Epithelial cell of prostate (primary cell): ENCODE measurements at regions not wholly inside any gene's neighbourhood (a gene's known extent, or its start where the extent isn't known, plus 50 kb on each side); places are given as distances from the start of the nearest gene placed in this dataset.
"Not testable (repeated sequence)": the region's sequence is repeated elsewhere in the genome, so short reads cannot be mapped to it uniquely, and the experiment has no call there.

Experiments used
- DNase-seq: peaks from one replicate; pipeline ENCODE4 v3.0.0-alpha.2; 2011; ENCODE audit warnings: low read depth, low spot score
- H3K27ac ChIP-seq: fragments of 450-650 bp; 2 replicates; pipeline ENCODE4 v1.5.1; 2017; ENCODE audit warnings: mild to moderate bottlenecking

DNA sequence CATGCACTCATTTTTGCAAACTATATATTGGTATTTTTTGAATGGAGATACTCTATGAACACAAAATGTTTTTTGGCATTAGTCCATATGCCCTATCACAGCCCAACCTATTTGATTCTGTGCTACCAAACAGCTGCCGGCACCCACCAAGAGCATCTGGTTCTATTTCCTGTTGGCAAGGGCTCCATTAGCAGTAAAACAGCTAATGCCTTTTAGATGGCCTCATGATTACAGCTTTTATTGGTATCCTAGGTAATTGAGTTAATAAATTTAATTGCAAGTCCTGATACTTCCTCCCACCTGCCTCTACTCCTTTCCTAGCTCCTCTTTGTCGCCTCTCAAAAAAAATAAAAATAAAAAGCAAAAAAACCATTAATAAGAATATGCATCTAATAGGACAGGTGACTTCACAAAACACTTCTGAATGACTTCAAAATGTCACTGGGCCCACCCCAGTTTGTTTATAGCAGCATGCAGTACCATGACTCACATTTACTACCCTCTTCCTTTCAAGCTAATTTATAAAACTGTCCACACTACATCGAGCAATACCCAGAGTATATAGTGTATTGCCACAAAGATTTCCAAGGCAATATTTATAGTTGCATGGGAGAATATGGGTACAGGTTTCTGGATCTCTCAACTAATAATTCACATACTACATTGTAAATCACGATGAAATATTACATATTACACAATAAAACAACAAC is 620.4 kb downstream of the SLCO4C1 start:
- DNase-seq: no peak

DNA sequence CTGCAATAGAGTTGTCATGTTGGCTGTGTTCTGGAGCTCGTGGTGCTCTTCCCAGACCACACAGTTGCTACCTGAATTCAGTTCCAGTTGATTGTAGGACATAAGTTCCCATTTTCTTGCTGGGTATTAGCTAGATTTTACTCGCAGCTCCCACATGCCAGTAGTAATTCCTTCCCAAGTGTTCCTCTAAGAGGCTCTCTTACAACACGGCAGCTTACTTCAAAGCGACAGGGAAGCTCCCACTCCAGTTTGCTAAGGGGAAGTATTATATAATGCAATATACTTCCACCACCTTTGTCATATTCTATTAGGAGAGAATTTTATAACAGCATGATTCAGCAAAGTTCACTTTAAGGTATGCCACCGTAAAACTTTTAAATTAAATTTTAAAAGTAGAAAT is 623.0 kb downstream of the SLCO4C1 start:
- no peak for DNase-seq
- no peak overlapping the region for H3K27ac ChIP-seq

More for the DNA sequence above, 620.4 kb downstream of the SLCO4C1 start:
- no peak overlapping the region for H3K27ac ChIP-seq

GRCh38 chr5:101664071-101664791 is 631.9 kb downstream of the SLCO4C1 start:
- H3K27ac ChIP-seq: no peak overlapping the region
- DNase-seq: no peak

- no peak overlapping the region for H3K27ac ChIP-seq
- DNase-seq: no peak
Measured at GRCh38 chr5:101663543-101663942, 632.5 kb downstream of the SLCO4C1 start.

- H3K27ac ChIP-seq: no peak overlapping the region
- no peak for DNase-seq
Measured at GRCh38 chr5:101662263-101662662, 633.8 kb downstream of the SLCO4C1 start.

DNA sequence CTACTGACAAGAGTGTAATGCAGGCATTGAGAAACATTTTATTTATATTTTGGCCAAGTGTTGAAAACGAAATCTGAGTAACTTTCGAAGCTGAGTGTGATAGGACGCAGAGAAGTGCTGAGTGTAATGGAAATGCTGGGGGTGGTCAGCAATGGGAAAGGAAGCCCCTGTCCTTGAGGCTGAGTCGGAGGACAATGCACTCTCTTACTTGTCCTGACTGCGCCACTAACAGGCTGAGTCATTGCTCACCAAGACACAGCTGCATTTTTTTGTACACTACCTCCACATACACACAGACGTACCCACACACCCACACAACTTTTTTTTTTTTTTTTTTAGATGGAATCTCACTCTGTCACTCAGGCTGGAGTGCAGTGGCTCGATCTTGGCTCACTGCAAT is 637.7 kb downstream of the SLCO4C1 start:
- no peak overlapping the region for H3K27ac ChIP-seq
- DNase-seq: no peak

DNA sequence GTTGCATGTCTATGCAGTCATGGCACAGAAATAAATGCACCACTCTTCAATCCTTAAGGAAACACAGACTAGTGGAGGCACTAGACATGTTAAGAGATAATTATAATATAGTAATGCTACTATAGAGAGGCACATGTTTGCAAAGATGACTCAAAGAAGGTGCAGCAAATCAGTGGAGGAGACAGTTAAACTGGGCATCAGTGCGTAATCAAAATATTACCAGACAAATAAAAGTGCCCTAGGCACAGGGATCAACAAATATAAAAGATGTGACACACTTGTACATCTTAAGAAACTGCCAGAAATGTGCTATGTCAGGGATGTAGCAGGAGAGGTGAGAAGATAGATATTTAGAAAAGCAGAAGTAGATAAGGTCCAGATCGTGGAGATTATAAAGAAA is 642.1 kb downstream of the SLCO4C1 start:
- no peak for DNase-seq
- H3K27ac ChIP-seq: no peak overlapping the region

GRCh38 chr5:101647861-101648260 is 648.2 kb downstream of the SLCO4C1 start:
- H3K27ac ChIP-seq: no peak overlapping the region

GRCh38 chr5:101643794-101644193 is 652.3 kb downstream of the SLCO4C1 start:
- DNase-seq: no peak
- no peak overlapping the region for H3K27ac ChIP-seq

More at GRCh38 chr5:101647861-101648260, 648.2 kb downstream of the SLCO4C1 start:
- DNase-seq: no peak

DNA sequence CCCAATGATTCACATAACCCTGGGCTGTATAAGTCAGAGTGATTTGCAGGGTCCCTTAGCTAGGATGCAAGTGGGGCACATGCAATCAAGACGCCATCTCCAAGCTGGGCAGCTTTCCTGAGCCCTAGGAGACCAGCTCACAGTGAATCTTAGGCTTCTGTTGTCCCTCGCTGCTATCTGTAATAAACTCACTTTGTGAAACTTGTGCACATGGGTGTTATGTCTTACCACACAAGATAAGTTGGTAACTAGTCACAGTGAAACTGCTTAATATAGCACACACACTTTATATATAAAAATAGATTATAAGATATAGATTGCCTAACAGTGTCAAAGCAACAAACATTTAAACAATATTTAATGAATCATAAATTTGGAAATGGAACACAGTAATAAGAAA is 658.5 kb downstream of the SLCO4C1 start:
- no peak for DNase-seq
- no peak overlapping the region for H3K27ac ChIP-seq

DNA sequence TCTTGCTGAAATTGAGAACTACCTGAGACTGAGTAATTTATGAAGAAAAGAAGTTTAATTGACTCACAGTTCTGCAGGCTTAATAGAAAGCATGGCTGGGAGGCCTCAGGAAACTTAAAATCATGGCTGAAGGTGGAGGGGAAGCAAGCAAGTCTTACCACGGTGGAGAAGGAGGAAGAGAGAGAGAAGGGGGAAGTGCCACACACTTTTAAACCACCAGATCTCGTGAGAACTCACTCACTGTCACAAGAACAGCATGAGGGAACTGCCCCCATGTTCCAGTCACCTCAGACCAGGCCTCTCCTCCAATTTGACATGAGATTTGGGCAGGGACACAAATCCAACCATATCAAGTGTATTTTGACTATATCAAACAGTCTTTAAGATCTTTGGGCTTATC is 668.3 kb downstream of the SLCO4C1 start:
- not testable (repeated sequence) for DNase-seq, H3K27ac ChIP-seq

DNA sequence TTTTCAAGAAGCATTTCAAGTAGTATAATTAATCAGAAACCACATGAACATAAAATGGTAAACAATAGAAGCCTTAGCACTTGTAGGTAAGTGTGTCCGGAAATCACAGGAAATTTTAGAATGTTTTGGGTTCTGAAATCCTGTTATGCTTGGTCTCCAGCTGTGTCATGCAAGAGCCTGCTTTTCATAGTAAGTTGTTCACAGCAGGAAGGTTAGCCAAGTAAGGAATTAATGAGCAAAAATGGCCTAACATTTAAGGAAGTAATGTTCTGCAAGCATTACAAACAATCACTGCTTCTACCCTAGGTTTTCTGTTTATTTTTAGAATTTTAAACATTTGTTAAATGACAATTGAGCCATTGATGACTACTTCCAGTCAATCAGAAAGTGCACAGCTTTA is 669.5 kb downstream of the SLCO4C1 start:
- H3K27ac ChIP-seq: no peak overlapping the region
- no peak for DNase-seq

- no peak for DNase-seq
- no peak overlapping the region for H3K27ac ChIP-seq
Measured at GRCh38 chr5:101611039-101611438, 685.0 kb downstream of the SLCO4C1 start.

- DNase-seq: no peak
- no peak overlapping the region for H3K27ac ChIP-seq
Measured at GRCh38 chr5:101608322-101608721, 687.8 kb downstream of the SLCO4C1 start.

DNA sequence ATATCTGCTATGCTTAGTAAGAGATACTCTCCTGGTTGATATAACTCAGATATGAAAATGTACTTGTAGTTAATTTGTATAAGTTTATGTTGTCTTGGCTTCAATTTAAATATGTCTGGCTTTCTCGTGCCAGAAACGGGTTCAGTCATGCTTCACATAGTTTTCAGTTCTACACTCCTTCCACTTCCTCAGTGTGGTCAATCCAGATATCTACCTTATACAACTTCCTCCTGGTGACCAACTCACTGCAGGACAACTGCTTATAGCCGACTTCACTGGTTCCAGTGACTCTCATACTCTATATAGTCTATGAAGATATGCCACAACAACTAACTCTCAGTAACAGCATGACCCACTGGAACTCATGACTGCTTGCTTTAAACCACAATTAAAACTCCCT is 690.4 kb downstream of the SLCO4C1 start:
- DNase-seq: no peak

DNA sequence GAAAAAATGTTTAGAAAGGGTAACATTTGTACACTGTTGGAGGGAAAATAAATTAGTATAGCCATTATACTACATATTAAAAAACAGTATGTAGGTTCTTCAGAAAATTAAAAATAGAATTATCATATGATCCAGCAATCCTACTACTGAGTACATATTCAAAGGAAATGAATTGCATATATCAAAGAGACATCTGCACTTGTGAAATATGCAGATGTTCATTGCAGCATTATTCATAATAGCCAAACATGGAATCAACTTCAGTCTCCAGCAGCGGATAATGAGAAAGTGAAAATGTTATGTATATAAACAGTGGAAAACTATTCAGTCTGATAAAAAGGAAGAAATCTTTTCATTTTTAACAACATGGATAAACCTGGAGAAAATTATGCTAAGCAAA is 695.5 kb downstream of the SLCO4C1 start:
- H3K27ac ChIP-seq: no peak overlapping the region
- DNase-seq: no peak

More for the DNA sequence above, 690.4 kb downstream of the SLCO4C1 start:
- H3K27ac ChIP-seq: no peak overlapping the region

DNA sequence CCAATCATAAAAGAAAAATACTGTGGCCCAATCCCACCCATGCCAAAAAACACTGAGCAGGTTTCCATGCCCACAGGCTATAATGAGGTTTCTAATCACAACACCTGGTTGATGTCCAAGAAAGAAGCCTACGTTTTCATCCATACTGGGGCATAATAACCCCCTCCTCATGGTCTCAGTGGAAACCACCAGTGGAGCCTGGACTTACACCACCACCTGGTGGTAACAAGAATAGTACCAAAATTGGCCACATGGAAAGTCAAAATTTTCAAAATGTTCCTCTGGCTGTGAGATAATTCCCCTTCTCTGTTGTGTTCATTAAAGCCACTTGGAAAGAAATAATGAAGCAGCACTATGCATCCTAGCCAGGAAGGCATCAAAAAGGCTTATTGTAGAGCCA is 687.3 kb upstream of the ST8SIA4 start:
- no peak for DNase-seq
- H3K27ac ChIP-seq: no peak overlapping the region

GRCh38 chr5:101585366-101585765 is 682.3 kb upstream of the ST8SIA4 start:
- DNase-seq: no peak

DNA sequence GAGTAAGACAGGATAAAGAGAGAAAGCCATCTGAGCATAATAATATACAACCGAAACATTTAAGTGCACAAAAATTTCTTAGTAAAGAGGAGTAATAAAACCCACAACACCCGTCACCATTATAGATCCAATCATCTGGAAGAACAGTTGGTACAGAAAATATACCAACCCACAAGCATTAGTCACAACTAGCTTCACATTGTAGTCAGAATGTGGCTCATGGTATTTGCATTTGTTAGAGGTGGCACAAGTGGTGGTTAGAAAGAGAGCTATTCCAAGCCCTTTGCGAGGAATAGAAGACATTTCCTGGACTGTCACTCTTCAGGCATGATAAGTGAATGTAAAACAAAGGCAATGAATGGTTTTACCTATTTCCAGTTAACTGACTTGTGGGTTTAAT is 677.5 kb upstream of the ST8SIA4 start:
- no peak for DNase-seq
- no peak overlapping the region for H3K27ac ChIP-seq

More at GRCh38 chr5:101585366-101585765, 682.3 kb upstream of the ST8SIA4 start:
- H3K27ac ChIP-seq: no peak overlapping the region

DNA sequence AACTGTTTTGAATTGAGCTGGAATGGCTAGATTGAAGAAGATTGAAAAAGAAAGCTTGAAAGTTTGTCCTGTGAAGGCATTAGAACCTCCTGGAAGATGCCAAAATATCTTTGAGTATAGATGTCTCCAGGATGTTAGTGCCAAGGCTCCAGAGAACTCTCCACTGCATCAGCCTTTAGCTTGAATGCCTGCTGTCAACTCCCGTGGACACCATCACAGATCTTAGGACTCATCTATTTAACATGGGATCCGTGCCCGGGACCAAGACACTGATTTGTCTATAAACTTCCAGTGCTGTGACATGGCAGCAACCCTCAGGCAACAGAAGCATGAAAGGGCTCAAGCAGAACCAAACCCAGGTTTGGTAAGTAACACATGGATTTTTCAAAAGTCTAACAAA is 670.9 kb upstream of the ST8SIA4 start:
- no peak overlapping the region for H3K27ac ChIP-seq
- no peak for DNase-seq

GRCh38 chr5:101561018-101561417 is 657.9 kb upstream of the ST8SIA4 start:
- no peak for DNase-seq
- no peak overlapping the region for H3K27ac ChIP-seq

DNA sequence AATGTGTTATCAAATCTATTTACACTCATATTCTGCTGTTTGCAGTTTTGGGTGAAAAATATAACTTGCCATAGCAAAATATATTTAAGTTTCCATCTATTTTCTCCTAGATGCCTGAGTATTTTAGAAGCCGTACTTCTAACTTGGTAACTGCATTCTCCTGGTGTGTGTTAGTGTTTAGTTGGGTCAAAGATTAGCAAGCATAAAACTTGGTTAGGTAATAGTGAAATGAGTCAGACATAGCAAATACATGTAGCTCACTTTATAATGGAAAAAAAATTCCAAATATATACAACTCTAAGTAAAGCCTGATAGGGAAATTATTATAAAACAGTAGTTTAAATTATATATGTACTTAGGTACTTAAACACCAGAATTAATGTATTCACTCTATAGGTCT is 640.7 kb upstream of the ST8SIA4 start:
- DNase-seq: no peak
- no peak overlapping the region for H3K27ac ChIP-seq
